ENCODE measurements at regions not wholly inside any gene's neighbourhood (a gene's known extent, or its start where the extent isn't known, plus 50 kb on each side); places are given as distances from the start of the nearest gene placed in this dataset.

DNA sequence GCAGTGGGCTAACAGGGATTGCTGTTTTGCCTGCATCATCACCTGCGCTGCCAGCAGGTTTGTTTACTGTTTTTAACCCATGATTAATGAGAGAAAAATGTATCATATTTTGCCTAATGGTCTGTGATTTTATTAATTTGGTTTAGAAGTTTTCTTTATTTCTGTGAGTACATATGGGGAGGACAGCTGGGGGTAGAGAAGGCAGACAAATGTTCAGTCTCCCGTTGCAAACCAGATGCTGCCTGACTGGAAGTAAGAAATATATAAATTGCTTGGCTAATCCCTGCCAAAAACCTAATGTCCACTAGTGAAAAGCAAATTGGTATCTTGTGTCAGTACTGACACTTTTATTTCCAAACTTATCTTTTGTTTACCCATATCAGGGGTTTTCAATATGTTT is 1766.1 kb upstream of the C9orf72 start:
- TF ChIP-seq, protein P1, sequence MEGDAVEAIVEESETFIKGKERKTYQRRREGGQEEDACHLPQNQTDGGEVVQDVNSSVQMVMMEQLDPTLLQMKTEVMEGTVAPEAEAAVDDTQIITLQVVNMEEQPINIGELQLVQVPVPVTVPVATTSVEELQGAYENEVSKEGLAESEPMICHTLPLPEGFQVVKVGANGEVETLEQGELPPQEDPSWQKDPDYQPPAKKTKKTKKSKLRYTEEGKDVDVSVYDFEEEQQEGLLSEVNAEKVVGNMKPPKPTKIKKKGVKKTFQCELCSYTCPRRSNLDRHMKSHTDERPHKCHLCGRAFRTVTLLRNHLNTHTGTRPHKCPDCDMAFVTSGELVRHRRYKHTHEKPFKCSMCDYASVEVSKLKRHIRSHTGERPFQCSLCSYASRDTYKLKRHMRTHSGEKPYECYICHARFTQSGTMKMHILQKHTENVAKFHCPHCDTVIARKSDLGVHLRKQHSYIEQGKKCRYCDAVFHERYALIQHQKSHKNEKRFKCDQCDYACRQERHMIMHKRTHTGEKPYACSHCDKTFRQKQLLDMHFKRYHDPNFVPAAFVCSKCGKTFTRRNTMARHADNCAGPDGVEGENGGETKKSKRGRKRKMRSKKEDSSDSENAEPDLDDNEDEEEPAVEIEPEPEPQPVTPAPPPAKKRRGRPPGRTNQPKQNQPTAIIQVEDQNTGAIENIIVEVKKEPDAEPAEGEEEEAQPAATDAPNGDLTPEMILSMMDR (conservative IDR thresholded peaks at IDR 0.05): no peak
- no peak for TF ChIP-seq EZH2 (IDR thresholded peaks at IDR 0.05; ENCODE audit: low read depth)

Data from PC-9 (cell line).